SU-DHL-6 (cell line): ENCODE measurements at regions not wholly inside any gene's neighbourhood (a gene's known extent, or its start where the extent isn't known, plus 50 kb on each side); places are given as distances from the start of the nearest gene placed in this dataset.

Experiments used
- CTCF ChIP-seq: fragments of 200-600 bp; sonication (generic); IDR thresholded peaks from one replicate; pipeline ENCODE4 v1.5.1; 2017; ENCODE audit warnings: antibody characterized with exemption, mild to moderate bottlenecking, low read length, moderate library complexity; ENCODE audit not compliant: insufficient read depth, poor library complexity, severe bottlenecking
- EZH2phosphoT487 ChIP-seq: fragments of 200-600 bp; sonication (generic), shearing (Covaris generic); conservative IDR thresholded peaks from 2 replicates; pipeline ENCODE4 v1.6.1; 2018; ENCODE audit warnings: mild to moderate bottlenecking, antibody characterized with exemption, low read length, moderate library complexity, mixed read lengths

GRCh38 chr5:124631874-124632550 lies 114.4 kb downstream of the ZNF608 start:
- no peak for TF ChIP-seq EZH2phosphoT487
- no peak for TF ChIP-seq CTCF
